Stomach (tissue), 8 donors: ENCODE measurements at regions not wholly inside any gene's neighbourhood (a gene's known extent, or its start where the extent isn't known, plus 50 kb on each side); places are given as distances from the start of the nearest gene placed in this dataset.

Experiments used
- DNase-seq, 2 donors: peaks; one replicate each; pipeline versions ENCODE4 v3.0.0 to v3.0.0-alpha.2; 2013 to 2019
- H3K27ac ChIP-seq, 5 donors: fragments of 200-600 bp in 4 of 5; sonication (generic) in 4 of 5; one replicate each; pipeline ENCODE4 v1.5.1; 2013 to 2019; ENCODE audit warnings: mild to moderate bottlenecking in 1 of 5, moderate library complexity in 1 of 5
- H3K27me3 ChIP-seq, 3 donors: fragments of 200-600 bp; sonication (generic); one replicate each; pipeline ENCODE4 v1.5.1; 2017 to 2019; ENCODE audit warnings: mixed run types in 1 of 3
- H3K36me3 ChIP-seq, 4 donors: fragments of 200-600 bp; sonication (generic); 1 replicate in 3 of 4; 2 replicates in 1 of 4; pipeline ENCODE4 v1.5.1; 2016 to 2019
- H3K4me1 ChIP-seq, 4 donors: fragments of 200-600 bp; sonication (generic); one replicate each; pipeline ENCODE4 v1.5.1; 2016 to 2019
- H3K4me3 ChIP-seq, 4 donors: fragments of 200-600 bp; sonication (generic) in 3 of 4; one replicate each; pipeline ENCODE4 v1.5.1; 2016 to 2019; ENCODE audit warnings: mild to moderate bottlenecking in 1 of 4
- H3K9me3 ChIP-seq, 4 donors: fragments of 200-600 bp; sonication (generic); one replicate each; pipeline ENCODE4 v1.5.1; 2016 to 2019
- CTCF ChIP-seq, 7 experiments: fragments of 450-650 bp in 4 of 7; fragments of 200-600 bp in 3 of 7; sonication (generic) in 3 of 7; IDR thresholded peaks; one replicate each; pipeline ENCODE4 v1.5.1; 2016 to 2019; ENCODE audit warnings: antibody characterized with exemption in 7 of 7, control low read depth in 2 of 7, mild to moderate bottlenecking in 1 of 7
- EP300 ChIP-seq: sonication (generic); formaldehyde crosslinking; IDR thresholded peaks from one replicate; pipeline ENCODE4 v1.6.1; 2017; ENCODE audit warnings: antibody characterized with exemption
- POLR2A ChIP-seq, 4 donors: fragments of 450-650 bp; IDR thresholded peaks; one replicate each; pipeline ENCODE4 v1.6.1; 2016; ENCODE audit warnings: antibody characterized with exemption in 4 of 4, control low read depth in 2 of 4, mild to moderate bottlenecking in 1 of 4, moderate library complexity in 1 of 4
- POLR2AphosphoS5 ChIP-seq, 3 donors: sonication (generic); formaldehyde crosslinking; IDR thresholded peaks; one replicate each; pipeline ENCODE4 v1.6.1; 2016; ENCODE audit warnings: antibody characterized with exemption in 3 of 3
- WGBS, 5 donors: extraction: QIAGEN DNeasy Blood & Tissue Kit in 3 of 5; methylation state at CpG; one replicate each; pipeline versions ENCODE4 v1.1.5 to v1.1.7; 2013 to 2018; 5-methylcytosine and 5-hydroxymethylcytosine counted together
- intact Hi-C: fragments of 100-400 bp; cut with DNase I; formaldehyde crosslinking; loops from one replicate; pipeline ENCODE4 v1.15.1; 2023; ENCODE audit warnings: low total_unique reads
- donor health status: healthy with polysubstance abuse.
- donor health status: Bipolar disorder and iron deficiency.
- donor health status: healthy.

- peaks cover 0 to 4% (median 0%) of the 10 kb centered on the region in 4 donors for H3K9me3 ChIP-seq
- H3K4me1 ChIP-seq, result peaks cover 0 to 13% (median under 1%) of the 10 kb centered on the region in 4 donors
- no peak overlapping the region for H3K27ac ChIP-seq
- 42 to 64% (median 59%) methylated on average over 5 of the region's 5 CpGs for WGBS, 5 donors
- no peak for DNase-seq
- TF ChIP-seq EP300 (no peak), CTCF (IDR thresholded peaks at IDR 0.05) (no peak), POLR2AphosphoS5 (IDR thresholded peaks at IDR 0.05) (no peak), POLR2A (IDR thresholded peaks at IDR 0.05) (no peak)
- intact Hi-C loops, result no loop called here
- H3K27me3 ChIP-seq, result no peaks in the 10 kb centered on the region
- no peaks in the 10 kb centered on the region for H3K36me3 ChIP-seq
- no peak overlapping the region for H3K4me3 ChIP-seq
Observed at GRCh38 chr11:130585545-130585944, 137.1 kb downstream of the ADAMTS15 start.

GRCh38 chr11:130587658-130588057 is 139.2 kb downstream of the ADAMTS15 start:
- WGBS, 5 donors, result 65 to 97% (median 69%) methylated on average over 4 of the region's 4 CpGs
- no peak for DNase-seq

GRCh38 chr11:130588471-130588870 is 140.0 kb downstream of the ADAMTS15 start:
- no peaks in the 10 kb centered on the region for H3K27me3 ChIP-seq
- H3K27ac ChIP-seq, result no peak overlapping the region
- no peak overlapping the region for H3K4me3 ChIP-seq
- H3K9me3 ChIP-seq, result peaks cover 0 to 4% (median 0%) of the 10 kb centered on the region in 4 donors
- DNase-seq, result no peak
- 84 to 96% (median 93%) methylated on average over 2 of the region's 2 CpGs for WGBS, 5 donors
- TF ChIP-seq EP300 (no peak), CTCF (IDR thresholded peaks at IDR 0.05) (no peak), POLR2AphosphoS5 (IDR thresholded peaks at IDR 0.05) (no peak), POLR2A (IDR thresholded peaks at IDR 0.05) (no peak)
- no peaks in the 10 kb centered on the region for H3K4me1 ChIP-seq
- H3K36me3 ChIP-seq, result no peaks in the 10 kb centered on the region
- intact Hi-C loops, result no loop called here

More at GRCh38 chr11:130587658-130588057, 139.2 kb downstream of the ADAMTS15 start:
- H3K36me3 ChIP-seq, result no peaks in the 10 kb centered on the region
- TF ChIP-seq EP300 (no peak), CTCF (IDR thresholded peaks at IDR 0.05) (no peak), POLR2AphosphoS5 (IDR thresholded peaks at IDR 0.05) (no peak), POLR2A (IDR thresholded peaks at IDR 0.05) (no peak)
- no peaks in the 10 kb centered on the region for H3K27me3 ChIP-seq
- no peak overlapping the region for H3K4me3 ChIP-seq
- H3K27ac ChIP-seq, result no peak overlapping the region
- H3K4me1 ChIP-seq, result no peaks in the 10 kb centered on the region
- intact Hi-C loops, result no loop called here
- peaks cover 0 to 4% (median 0%) of the 10 kb centered on the region in 4 donors for H3K9me3 ChIP-seq

GRCh38 chr11:130592056-130592455 is 143.6 kb downstream of the ADAMTS15 start:
- Histone ChIP-seq H3K4me1 (no peaks in the 10 kb centered on the region), H3K27me3 (no peaks in the 10 kb centered on the region), H3K9me3 (peaks cover 0 to 2% (median 0%) of the 10 kb centered on the region in 4 donors), H3K27ac (no peak overlapping the region), H3K4me3 (no peak overlapping the region), H3K36me3 (no peaks in the 10 kb centered on the region)
- DNase-seq, result no peak
- no peak for TF ChIP-seq CTCF (IDR thresholded peaks at IDR 0.05)
- no peak for TF ChIP-seq POLR2A (IDR thresholded peaks at IDR 0.05)
- no peak for TF ChIP-seq POLR2AphosphoS5 (IDR thresholded peaks at IDR 0.05)
- TF ChIP-seq EP300, result no peak
- intact Hi-C loops, result no loop called here
- WGBS, 5 donors, result 11 to 33% (median 13%) methylated on average over 2 of the region's 2 CpGs
